Hematopoietic multipotent progenitor cell treated with erythropoietin and hydrocortisone succinate and interleukin-3 and kit ligand, for 4 days (in vitro differentiated cells): ENCODE measurements at regions not wholly inside any gene's neighbourhood (a gene's known extent, or its start where the extent isn't known, plus 50 kb on each side); places are given as distances from the start of the nearest gene placed in this dataset.
A peak's percentile ranks its signal among the peaks of the same experiment; 100 is the strongest.

Experiments used
- DNase-seq: peaks from one replicate; pipeline ENCODE4 v3.0.0-alpha.2; 2015

- peak; percentile 65 for DNase-seq
Measured at GRCh38 chr10:78736926-78737630, 331.7 kb upstream of the ZMIZ1 start.

GRCh38 chr10:78737883-78738856 is 330.6 kb upstream of the ZMIZ1 start:
- DNase-seq = no peak

- DNase-seq = no peak
Measured at GRCh38 chr10:78738861-78739260, 329.9 kb upstream of the ZMIZ1 start.

DNA sequence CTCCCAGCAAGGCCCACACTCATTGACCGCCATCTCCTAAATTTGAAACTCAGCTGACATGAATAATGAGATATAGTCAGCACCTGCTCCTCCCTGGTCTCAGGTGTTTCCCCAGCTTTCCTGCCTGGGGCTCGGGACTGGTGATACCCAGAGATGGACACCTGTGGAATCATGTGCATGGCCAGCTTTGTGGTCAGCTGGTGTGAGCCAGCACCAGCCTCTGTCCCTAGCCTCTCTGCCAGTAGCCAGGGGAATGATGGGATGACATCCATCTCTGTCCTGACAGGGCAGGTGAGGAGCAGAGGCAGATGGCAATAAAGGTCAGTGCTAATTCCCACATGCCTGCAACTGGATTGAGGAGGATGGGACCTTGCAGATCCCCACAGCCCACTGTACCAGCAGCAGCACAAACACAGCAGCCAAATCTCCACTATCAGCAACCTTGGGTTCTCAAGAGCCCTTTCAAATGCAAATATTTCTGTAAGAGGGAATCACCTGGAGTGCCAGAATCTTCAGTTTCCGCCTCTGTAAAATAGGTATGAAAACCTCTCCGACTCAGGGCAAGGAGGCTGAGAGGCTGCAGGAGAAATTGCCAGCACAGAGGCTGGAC is 329.2 kb upstream of the ZMIZ1 start:
- DNase-seq = no peak

DNA sequence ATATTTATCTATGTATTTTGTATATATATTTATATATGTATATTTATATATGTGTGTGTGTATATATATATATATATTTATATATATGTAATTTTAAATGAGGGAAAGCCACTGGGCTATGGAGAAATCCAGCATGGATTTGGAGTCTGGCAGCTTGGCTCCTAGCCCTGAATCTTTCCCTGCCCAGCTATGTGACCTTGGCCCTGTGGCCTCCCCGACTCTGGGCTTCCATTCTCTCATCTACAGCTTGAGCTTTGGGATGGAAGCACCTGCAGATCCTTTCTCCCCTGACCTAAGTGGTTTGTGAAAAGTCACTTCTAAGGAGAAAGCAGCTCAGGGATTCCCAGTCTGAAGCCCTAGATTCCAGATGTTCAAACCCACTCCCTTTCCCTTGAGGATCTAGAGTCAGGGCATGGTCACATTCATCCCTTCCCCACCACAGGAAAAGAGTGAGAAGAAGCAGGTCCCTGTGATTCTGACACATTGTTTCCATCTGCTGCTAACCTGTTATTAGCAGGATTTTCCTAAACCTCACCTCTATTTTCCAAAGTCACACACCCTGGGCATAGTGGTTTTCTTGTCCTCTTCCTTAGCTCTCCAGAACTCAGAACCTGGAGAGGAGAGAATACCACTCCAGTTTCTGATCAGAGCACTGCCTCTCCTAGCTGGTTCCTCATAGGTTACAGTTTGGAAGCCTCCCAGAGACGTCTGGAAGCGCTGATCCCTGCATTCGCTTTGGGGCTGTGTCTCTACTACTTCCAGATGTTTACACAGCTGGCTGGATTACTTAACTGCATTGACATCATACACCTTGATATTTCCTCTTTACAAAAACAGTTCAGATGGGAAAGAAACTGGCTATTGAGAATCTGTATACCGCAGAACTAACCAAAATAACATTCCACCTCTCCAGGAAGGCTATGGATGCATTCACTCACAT is 327.5 kb upstream of the ZMIZ1 start:
- DNase-seq = no peak

DNA sequence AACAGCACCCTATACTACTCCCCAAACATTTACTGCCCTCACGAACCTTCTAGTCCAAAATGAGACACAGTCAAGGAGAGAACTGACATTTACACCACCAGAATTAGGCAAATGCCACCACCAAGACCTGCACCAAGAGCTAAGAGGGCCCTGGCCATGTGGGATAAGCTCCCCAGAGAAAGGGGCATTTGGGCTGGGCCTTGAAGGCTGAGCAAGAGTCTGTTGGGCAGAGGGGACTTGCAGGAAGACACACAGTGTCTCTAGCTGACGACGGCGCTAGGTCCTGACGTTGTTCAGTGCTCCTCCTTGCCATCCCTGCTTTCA is 326.4 kb upstream of the ZMIZ1 start:
- no peak for DNase-seq

DNA sequence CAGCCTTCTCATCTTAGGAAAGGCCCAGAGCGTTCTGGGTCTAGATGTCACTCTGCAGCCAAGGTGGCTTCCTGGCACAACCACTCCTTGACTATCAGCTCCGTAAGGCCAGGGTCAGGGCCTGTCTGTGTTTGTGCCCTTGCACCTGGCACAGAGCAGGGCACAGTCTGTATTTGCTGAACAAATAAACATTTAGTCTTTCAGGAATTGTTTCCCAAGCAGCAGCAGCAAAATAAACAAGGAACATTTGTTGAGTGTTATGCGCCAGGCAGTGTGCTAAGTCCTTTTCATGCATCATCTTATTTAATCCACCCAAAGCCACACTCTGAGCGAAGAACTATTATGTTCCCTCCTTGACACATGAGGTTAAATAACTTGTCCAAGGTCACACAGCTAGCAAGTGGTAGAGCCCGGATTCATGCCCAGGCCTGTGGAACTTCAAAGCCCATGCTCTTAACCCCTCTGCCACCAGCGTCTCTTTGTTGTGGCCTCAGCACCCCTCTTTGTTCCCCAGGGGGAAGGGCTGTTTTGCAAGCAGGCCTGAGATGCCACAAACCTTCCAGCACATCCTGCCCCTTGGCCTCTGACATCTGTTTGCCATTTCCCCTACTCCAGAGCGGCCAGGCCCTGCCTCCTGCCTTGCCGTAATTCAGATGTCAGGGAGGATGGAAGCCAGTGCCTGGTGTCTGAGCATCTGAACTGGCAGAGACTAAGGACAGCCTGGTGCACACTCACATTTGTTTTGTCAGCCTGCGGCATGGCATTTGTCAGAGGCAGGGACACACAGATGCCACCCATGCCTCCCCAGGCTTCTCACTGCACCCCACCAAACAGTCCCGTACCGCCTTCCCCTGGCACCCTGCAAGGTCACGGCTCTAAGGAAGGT is 325.8 kb upstream of the ZMIZ1 start:
- peak; percentile 69 for DNase-seq

GRCh38 chr10:78744056-78744455 is 324.7 kb upstream of the ZMIZ1 start:
- no peak for DNase-seq

GRCh38 chr10:78744491-78745090 is 324.2 kb upstream of the ZMIZ1 start:
- no peak for DNase-seq

GRCh38 chr10:78745441-78745840 is 323.3 kb upstream of the ZMIZ1 start:
- DNase-seq = no peak

GRCh38 chr10:78746155-78746763 is 322.5 kb upstream of the ZMIZ1 start:
- no peak for DNase-seq

GRCh38 chr10:78747401-78748234 is 321.1 kb upstream of the ZMIZ1 start:
- DNase-seq = no peak

DNA sequence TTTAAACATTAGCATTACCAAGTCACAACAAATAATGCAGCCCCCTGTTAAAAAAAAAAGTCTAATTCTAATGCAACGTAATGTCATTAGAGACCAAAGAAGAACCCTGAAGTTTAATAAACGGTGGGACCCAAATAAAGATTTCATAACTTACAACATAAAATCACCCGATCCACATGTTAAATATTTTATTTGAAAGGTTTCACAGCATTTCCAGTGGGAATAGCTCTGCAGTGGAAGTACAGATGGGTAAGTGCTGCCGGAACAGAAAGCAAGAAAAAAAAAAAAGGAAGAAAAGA is 320.6 kb upstream of the ZMIZ1 start:
- DNase-seq = no peak

- DNase-seq = no peak
Measured at GRCh38 chr10:78749200-78749599, 319.6 kb upstream of the ZMIZ1 start.

- DNase-seq = peak; percentile 49
Measured at GRCh38 chr10:78749898-78750297, 318.9 kb upstream of the ZMIZ1 start.

- DNase-seq = no peak
Measured at GRCh38 chr10:78750418-78750817, 318.3 kb upstream of the ZMIZ1 start.

- DNase-seq = no peak
Measured at GRCh38 chr10:78751716-78752115, 317.1 kb upstream of the ZMIZ1 start.

DNA sequence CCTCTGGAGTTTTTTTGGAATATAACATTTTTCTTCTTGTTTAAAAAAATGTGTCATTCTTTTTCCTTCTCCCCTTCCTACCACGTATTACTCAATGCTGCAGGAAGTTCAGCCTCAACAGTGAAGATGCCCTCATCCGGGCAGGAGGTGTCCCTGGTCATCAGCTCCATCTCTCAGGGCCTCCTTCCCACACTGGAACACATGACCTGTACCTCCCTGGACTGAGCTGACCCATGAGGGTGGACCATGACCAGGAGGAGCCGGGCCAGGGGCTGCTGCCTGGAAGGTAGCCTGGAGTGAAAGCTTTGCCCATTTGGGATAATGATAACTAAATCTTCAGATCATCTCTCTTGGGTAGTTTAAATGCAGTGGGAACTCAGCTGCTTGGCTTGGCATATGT is 316.5 kb upstream of the ZMIZ1 start:
- DNase-seq = no peak

GRCh38 chr10:78752708-78753107 is 316.1 kb upstream of the ZMIZ1 start:
- DNase-seq = no peak
